BE2C (cell line): ENCODE measurements at regions not wholly inside any gene's neighbourhood (a gene's known extent, or its start where the extent isn't known, plus 50 kb on each side); places are given as distances from the start of the nearest gene placed in this dataset.

Source experiments
- DNase-seq: peaks from one replicate; pipeline ENCODE4 v3.0.0-alpha.2; 2020
- H3K27me3 ChIP-seq: fragments of 250-450 bp; sonication (Bioruptor Pico); 2 replicates; pipeline ENCODE4 v1.5.1; 2020; ENCODE audit warnings: mild to moderate bottlenecking
- H3K36me3 ChIP-seq: fragments of 250-450 bp; sonication (Bioruptor Pico); 2 replicates; pipeline ENCODE4 v1.5.1; 2020; ENCODE audit warnings: mild to moderate bottlenecking
- H3K4me1 ChIP-seq: fragments of 250-450 bp; sonication (Bioruptor Pico); 2 replicates; pipeline ENCODE4 v1.5.1; 2020
- H3K4me3 ChIP-seq: 2 replicates; pipeline ENCODE4 v1.5.1; 2011; ENCODE audit warnings: low read depth, low read length
- H3K9me3 ChIP-seq: fragments of 250-450 bp; sonication (Bioruptor Pico); 2 replicates; pipeline ENCODE4 v1.5.1; 2020
- TF ChIP-seq, protein P1 (sequence below): IDR thresholded peaks from 2 replicates; pipeline ENCODE4 v1.5.1; 2012; ENCODE audit warnings: mild to moderate bottlenecking, low read depth, low read length

- Histone ChIP-seq H3K27me3 (no peaks in the 10 kb centered on the region), H3K9me3 (no peaks in the 10 kb centered on the region), H3K36me3 (no peaks in the 10 kb centered on the region), H3K4me1 (no peaks in the 10 kb centered on the region), H3K4me3 (no peak overlapping the region)
- TF ChIP-seq, protein P1, sequence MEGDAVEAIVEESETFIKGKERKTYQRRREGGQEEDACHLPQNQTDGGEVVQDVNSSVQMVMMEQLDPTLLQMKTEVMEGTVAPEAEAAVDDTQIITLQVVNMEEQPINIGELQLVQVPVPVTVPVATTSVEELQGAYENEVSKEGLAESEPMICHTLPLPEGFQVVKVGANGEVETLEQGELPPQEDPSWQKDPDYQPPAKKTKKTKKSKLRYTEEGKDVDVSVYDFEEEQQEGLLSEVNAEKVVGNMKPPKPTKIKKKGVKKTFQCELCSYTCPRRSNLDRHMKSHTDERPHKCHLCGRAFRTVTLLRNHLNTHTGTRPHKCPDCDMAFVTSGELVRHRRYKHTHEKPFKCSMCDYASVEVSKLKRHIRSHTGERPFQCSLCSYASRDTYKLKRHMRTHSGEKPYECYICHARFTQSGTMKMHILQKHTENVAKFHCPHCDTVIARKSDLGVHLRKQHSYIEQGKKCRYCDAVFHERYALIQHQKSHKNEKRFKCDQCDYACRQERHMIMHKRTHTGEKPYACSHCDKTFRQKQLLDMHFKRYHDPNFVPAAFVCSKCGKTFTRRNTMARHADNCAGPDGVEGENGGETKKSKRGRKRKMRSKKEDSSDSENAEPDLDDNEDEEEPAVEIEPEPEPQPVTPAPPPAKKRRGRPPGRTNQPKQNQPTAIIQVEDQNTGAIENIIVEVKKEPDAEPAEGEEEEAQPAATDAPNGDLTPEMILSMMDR = no peak
- no peak for DNase-seq
Observed at GRCh38 chr1:177833631-177834030, 136.2 kb downstream of the SEC16B start.

DNA sequence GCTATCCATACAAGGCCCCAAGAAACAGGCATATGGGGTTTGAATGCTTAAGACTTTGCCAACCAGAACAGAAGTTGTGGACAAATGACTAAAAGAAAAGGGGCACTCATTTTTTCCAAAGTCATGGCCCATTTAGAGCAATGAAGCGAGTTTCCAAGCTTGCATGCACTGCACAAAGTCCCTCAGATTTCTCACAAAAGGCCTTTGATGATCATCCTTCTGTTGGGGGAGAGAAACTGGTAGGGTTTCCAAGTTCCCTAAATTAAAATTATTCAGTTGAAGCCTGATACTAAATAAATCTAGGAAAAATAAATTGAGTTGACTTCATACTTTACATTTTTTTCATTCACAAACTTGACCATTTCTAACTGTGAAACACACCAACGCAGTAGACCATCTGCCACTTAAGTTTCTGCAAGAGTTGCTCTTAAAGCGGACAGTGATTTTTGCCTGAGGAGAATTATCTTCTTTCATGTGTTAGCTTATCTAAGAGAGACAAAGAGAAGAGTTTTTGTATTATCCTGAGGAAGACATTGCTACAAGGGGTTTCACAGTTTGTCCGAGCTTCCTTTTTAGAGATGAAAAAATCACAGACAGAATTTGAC, 139.2 kb downstream of the SEC16B start:
- no peak for DNase-seq
- Histone ChIP-seq H3K4me3 (no peak overlapping the region), H3K36me3 (no peaks in the 10 kb centered on the region), H3K4me1 (no peaks in the 10 kb centered on the region), H3K27me3 (no peaks in the 10 kb centered on the region), H3K9me3 (no peaks in the 10 kb centered on the region)
- TF ChIP-seq, protein P1 = no peak

DNA sequence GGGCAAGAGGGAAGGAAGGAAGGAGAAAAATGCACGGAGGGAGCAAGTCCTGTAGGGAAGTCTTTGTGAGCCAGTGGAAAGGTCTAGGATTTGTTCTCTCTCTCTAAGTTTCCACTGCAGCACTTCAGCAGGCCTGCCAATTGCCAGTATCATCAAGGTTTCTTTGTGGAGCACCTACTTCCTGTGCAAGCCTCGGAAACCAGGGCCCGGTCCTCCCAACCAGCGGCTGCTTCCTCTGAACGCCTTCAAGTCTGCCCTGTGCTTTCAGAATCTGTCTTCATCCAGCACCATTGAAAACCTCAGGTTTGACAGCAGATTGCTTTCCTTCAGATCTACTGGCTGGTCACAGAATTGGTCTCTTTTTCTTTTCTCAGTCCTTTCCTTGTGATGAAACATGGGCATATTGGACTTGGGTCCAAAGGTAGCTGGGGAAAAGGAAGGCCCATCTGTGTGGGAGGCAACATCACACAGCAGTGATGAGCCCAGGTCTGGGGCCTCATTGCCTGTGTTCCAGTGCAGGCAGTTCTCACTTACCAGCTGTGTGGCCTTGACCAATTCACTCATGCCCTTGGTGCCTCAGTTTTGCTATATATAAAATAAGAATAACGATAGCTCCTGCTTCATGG, 144.5 kb downstream of the SEC16B start:
- H3K4me3 ChIP-seq = no peak overlapping the region

DNA sequence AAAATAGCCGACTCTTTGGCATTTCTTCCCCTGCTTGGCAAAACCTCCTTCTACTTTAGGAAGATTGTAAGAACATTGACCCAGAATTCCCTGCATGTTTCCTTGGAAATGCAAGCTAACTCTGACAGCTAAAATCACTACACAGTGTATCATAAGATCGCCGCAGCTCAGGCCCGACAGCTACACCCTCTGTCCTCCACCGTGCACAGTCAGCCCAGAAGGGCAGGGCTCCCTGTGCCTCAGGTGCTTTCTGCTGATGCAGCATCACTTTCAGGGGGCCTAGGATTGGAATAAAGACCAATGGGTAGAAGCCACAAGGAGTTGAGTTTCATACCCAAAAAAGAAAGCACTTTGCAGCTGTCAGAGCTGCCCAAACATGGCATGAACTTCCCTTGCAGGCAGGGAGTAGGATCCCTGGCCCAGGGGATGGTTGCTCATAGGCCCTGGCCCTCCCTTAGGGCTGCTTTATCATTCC, 145.3 kb downstream of the SEC16B start:
- no peak for DNase-seq
- H3K36me3 ChIP-seq = no peaks in the 10 kb centered on the region
- H3K4me3 ChIP-seq = no peak overlapping the region
- no peaks in the 10 kb centered on the region for H3K9me3 ChIP-seq
- H3K4me1 ChIP-seq = no peaks in the 10 kb centered on the region
- TF ChIP-seq, protein P1 = no peak
- H3K27me3 ChIP-seq = no peaks in the 10 kb centered on the region

More for the DNA sequence above, 144.5 kb downstream of the SEC16B start:
- Histone ChIP-seq H3K4me1 (no peaks in the 10 kb centered on the region), H3K27me3 (no peaks in the 10 kb centered on the region), H3K9me3 (no peaks in the 10 kb centered on the region), H3K36me3 (no peaks in the 10 kb centered on the region)
- TF ChIP-seq, protein P1 = no peak
- DNase-seq = no peak

GRCh38 chr1:177820213-177820612, 149.6 kb downstream of the SEC16B start:
- DNase-seq = no peak
- Histone ChIP-seq H3K4me1 (no peaks in the 10 kb centered on the region), H3K9me3 (no peaks in the 10 kb centered on the region; the same call in 1 of the 2 replicates), H3K4me3 (no peak overlapping the region), H3K36me3 (no peaks in the 10 kb centered on the region), H3K27me3 (no peaks in the 10 kb centered on the region)
- TF ChIP-seq, protein P1 = no peak
